ENCODE measurements at regions not wholly inside any gene's neighbourhood (a gene's known extent, or its start where the extent isn't known, plus 50 kb on each side); places are given as distances from the start of the nearest gene placed in this dataset.

DNA sequence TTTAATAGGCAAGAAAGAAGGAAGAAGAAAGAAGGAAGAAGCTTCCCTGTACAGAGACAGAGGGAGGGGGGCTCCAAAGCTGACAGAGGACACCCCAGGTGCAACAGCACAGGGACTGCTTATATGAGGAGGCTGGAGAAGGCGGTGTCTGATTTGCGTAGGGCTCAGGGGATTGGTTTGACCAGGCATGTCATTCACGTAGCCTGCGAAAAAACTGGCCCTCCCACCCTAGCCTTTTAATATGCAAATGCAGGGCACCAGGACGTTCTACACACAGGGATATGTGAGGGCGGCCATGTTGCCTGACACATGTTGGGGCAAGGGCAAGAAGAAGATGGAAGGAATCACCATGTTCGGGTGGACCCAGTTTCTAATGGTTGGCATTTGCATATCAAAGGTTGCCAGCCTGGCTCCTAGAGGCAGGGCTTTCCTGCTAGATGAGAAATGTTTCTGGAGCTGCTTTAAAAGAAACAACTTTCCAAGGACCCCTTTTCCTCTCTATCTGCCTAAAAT lies 305.4 kb upstream of the CDYL start:
- TF ChIP-seq POLR2A (IDR thresholded peaks at IDR 0.05) (no peak), EP300 (IDR thresholded peaks at IDR 0.05) (no peak), POLR2AphosphoS5 (IDR thresholded peaks at IDR 0.05) (no peak)
- TF ChIP-seq, protein P1, sequence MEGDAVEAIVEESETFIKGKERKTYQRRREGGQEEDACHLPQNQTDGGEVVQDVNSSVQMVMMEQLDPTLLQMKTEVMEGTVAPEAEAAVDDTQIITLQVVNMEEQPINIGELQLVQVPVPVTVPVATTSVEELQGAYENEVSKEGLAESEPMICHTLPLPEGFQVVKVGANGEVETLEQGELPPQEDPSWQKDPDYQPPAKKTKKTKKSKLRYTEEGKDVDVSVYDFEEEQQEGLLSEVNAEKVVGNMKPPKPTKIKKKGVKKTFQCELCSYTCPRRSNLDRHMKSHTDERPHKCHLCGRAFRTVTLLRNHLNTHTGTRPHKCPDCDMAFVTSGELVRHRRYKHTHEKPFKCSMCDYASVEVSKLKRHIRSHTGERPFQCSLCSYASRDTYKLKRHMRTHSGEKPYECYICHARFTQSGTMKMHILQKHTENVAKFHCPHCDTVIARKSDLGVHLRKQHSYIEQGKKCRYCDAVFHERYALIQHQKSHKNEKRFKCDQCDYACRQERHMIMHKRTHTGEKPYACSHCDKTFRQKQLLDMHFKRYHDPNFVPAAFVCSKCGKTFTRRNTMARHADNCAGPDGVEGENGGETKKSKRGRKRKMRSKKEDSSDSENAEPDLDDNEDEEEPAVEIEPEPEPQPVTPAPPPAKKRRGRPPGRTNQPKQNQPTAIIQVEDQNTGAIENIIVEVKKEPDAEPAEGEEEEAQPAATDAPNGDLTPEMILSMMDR (IDR thresholded peaks at IDR 0.05) = no peak
